Endothelial cell of umbilical vein (primary cell): ENCODE measurements at regions not wholly inside any gene's neighbourhood (a gene's known extent, or its start where the extent isn't known, plus 50 kb on each side); places are given as distances from the start of the nearest gene placed in this dataset.

ENCODE experiments used
- BruUV-seq: library from RNA; stranded (reverse); fragments of 400-500 nt; replicated peaks from 2 replicates; lab custom pipeline; 2021; lab: Mats Ljungman, UMichigan
- CTCF ChIA-PET: fragments of 300-600, 350-600 bp; sonication (Branson Sonifier 250); formaldehyde crosslinking; loops from one replicate; lab custom pipeline; 2021; ENCODE audit warnings: antibody characterized with exemption, inconsistent platforms; lab: Charles Lee
- POLR2A ChIA-PET: fragments of 300-600, 350-600 bp; sonication (Branson Sonifier 250); formaldehyde crosslinking; loops from one replicate; lab custom pipeline; 2021; ENCODE audit warnings: antibody characterized with exemption, inconsistent platforms; lab: Charles Lee
- DNase-seq: peaks from one replicate; pipeline ENCODE4 v3.0.0-alpha.2; 2011; ENCODE audit warnings: low read depth, low spot score
- FAIRE-seq: peaks from 2 replicates; lab custom pipeline; 2011; peaks lifted over from hg19 to GRCh38; lab: Jason Lieb, UNC
- H2AFZ ChIP-seq: 2 replicates; pipeline ENCODE4 v1.6.0; 2012; ENCODE audit warnings: low read depth, low read length, control low read depth, inconsistent platforms
- H3K27ac ChIP-seq: 2 replicates; pipeline ENCODE4 v1.5.1; 2011; ENCODE audit warnings: low read depth, mild to moderate bottlenecking, control low read depth, low read length, moderate library complexity; ENCODE audit not compliant: insufficient read depth
- H3K27me3 ChIP-seq, 2 experiments: 2 replicates each; pipeline versions ENCODE4 v1.6.0 to v1.6.1; 2011; ENCODE audit warnings: low read length in 2 of 2, mixed read lengths in 1 of 2; ENCODE audit not compliant: control insufficient read depth in 2 of 2, insufficient read depth in 2 of 2
- H3K36me3 ChIP-seq, 2 experiments: 2 replicates in 1 of 2; 3 replicates in 1 of 2; pipeline ENCODE4 v1.5.1; 2011; ENCODE audit warnings: low read length in 2 of 2, mild to moderate bottlenecking in 1 of 2, moderate library complexity in 1 of 2; ENCODE audit not compliant: control insufficient read depth in 2 of 2, insufficient read depth in 2 of 2; ENCODE audit errors: extremely low read depth in 1 of 2
- H3K4me1 ChIP-seq: 3 replicates; pipeline ENCODE4 v1.5.1; 2011; ENCODE audit warnings: mild to moderate bottlenecking, low read length; ENCODE audit not compliant: control insufficient read depth, insufficient read depth; ENCODE audit errors: extremely low read depth
- H3K4me2 ChIP-seq: 2 replicates; pipeline ENCODE4 v1.6.1; 2011; ENCODE audit warnings: low read length, control low read depth, mixed read lengths; ENCODE audit not compliant: insufficient read depth
- H3K4me3 ChIP-seq, 3 experiments: fragments of 200-600 bp in 1 of 3; sonication (generic), shearing (Covaris generic) in 1 of 3; replicated peaks in 1 of 3; 2 replicates each; pipeline ENCODE4 v1.5.1; 2011 to 2016; ENCODE audit warnings: control low read depth in 3 of 3, low read length in 3 of 3, mild to moderate bottlenecking in 2 of 3, inconsistent platforms in 1 of 3, low read depth in 1 of 3, moderate library complexity in 1 of 3; ENCODE audit not compliant: insufficient read depth in 1 of 3
- H3K79me2 ChIP-seq: 2 replicates; pipeline ENCODE4 v1.6.0; 2012; ENCODE audit warnings: low read length, inconsistent platforms; ENCODE audit not compliant: control insufficient read depth, insufficient read depth
- H3K9ac ChIP-seq: replicated peaks from 2 replicates; pipeline ENCODE3; 2011; ENCODE audit warnings: low read length, control low read depth; ENCODE audit not compliant: insufficient read depth; ENCODE audit errors: extremely low read depth
- H3K9me1 ChIP-seq: replicated peaks from 3 replicates; pipeline ENCODE4 v1.6.0; 2011; ENCODE audit warnings: mild to moderate bottlenecking, low read length; ENCODE audit not compliant: control insufficient read depth, insufficient read depth; ENCODE audit errors: extremely low read depth
- H3K9me3 ChIP-seq: replicated peaks from 2 replicates; pipeline ENCODE4 v1.5.1; 2012; ENCODE audit warnings: low read length, inconsistent platforms; ENCODE audit not compliant: control insufficient read depth, insufficient read depth
- H4K20me1 ChIP-seq: replicated peaks from 2 replicates; pipeline ENCODE3; 2011; ENCODE audit warnings: mild to moderate bottlenecking, low read length; ENCODE audit not compliant: control insufficient read depth, insufficient read depth; ENCODE audit errors: extremely low read depth
- EZH2 ChIP-seq: IDR thresholded peaks from 2 replicates; pipeline ENCODE4 v1.6.1; 2012; ENCODE audit warnings: borderline replicate concordance, low read depth, mild to moderate bottlenecking, moderate library complexity, low read length, inconsistent platforms; ENCODE audit not compliant: severe bottlenecking
- GATA2 ChIP-seq: IDR thresholded peaks from 2 replicates; pipeline ENCODE4 v1.7.0; 2011; ENCODE audit warnings: low read depth, mild to moderate bottlenecking, moderate library complexity, mixed read lengths, low read length; ENCODE audit not compliant: insufficient read length, insufficient read depth
- JUN ChIP-seq: IDR thresholded peaks from 2 replicates; pipeline ENCODE4 v1.6.1; 2011; ENCODE audit warnings: borderline replicate concordance, low read depth; ENCODE audit not compliant: insufficient read length, insufficient read depth
- MAX ChIP-seq: IDR thresholded peaks from 2 replicates; pipeline ENCODE4 v1.6.1; 2011; ENCODE audit not compliant: insufficient read depth, insufficient read length
- MYC ChIP-seq: IDR thresholded peaks from one replicate; pipeline ENCODE4 v1.6.1; 2011; ENCODE audit warnings: mild to moderate bottlenecking, low read depth, low read length
- POLR2A ChIP-seq: IDR thresholded peaks from 2 replicates; pipeline ENCODE4 v1.6.1; 2012; ENCODE audit warnings: low read depth, mild to moderate bottlenecking, control low read depth, low read length
- POLR2AphosphoS5 ChIP-seq: IDR thresholded peaks from 2 replicates; pipeline ENCODE4 v1.6.1; 2012; ENCODE audit warnings: low read depth, mild to moderate bottlenecking, control low read depth, low read length, moderate library complexity; ENCODE audit not compliant: insufficient read depth
- dilution Hi-C: fragments of 300-500 bp; cut with MboI; formaldehyde crosslinking; loops from one replicate; pipeline ENCODE4 v1.15.0; 2019; ENCODE audit warnings: low sequenced_read_pairs; ENCODE audit not compliant: extremely low pct_ligation_motif_present
- intact Hi-C: fragments of 100-400 bp; cut with micrococcal nuclease; formaldehyde crosslinking; loops from one replicate; pipeline ENCODE4 v1.10.0; 2022
- TF ChIP-seq, protein P1 (sequence below), 2 donors: IDR thresholded peaks; 1 replicate in 1 of 2; 2 replicates in 1 of 2; pipeline ENCODE4 v1.5.1; 2011; ENCODE audit warnings: low read length in 2 of 2, mild to moderate bottlenecking in 2 of 2, moderate library complexity in 2 of 2, control low read depth in 1 of 2, inconsistent platforms in 1 of 2, low read depth in 1 of 2; ENCODE audit not compliant: insufficient read depth in 1 of 2; ENCODE audit errors: extremely low read depth in 1 of 2

DNA sequence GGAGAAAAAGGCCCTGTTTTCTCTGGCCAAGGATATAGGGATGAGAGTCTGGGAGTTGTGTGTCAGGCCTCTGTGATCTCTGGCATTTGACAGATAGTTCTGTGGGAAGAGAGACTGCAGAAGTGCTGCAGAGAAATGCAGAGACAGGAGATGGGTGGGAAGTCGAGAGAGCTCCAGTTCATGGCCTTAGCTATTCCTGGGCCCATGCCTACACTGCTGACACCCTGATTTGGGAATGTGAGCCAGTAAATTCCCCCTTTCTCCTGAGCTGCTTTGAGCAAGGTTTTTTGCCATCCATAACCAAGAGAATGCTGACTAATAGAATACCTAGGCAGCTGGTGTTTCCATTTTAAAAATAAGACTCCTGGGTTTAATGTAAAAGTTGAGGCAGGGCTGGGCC, 59.3 kb downstream of the EBLN2 start:
- dilution Hi-C loops (no loop called here), intact Hi-C loops (no loop called here)
- Histone ChIP-seq H3K9me1 (no peaks in the 10 kb centered on the region), H3K9me3 (no peaks in the 10 kb centered on the region), H3K4me1 (no peaks in the 10 kb centered on the region), H3K36me3 (no peaks in the 10 kb centered on the region), H2AFZ (no peak overlapping the region), H3K27ac (no peak overlapping the region), H3K79me2 (no peaks in the 10 kb centered on the region), H3K9ac (no peak overlapping the region), H4K20me1 (no peaks in the 10 kb centered on the region), H3K27me3 (no peaks in the 10 kb centered on the region), H3K4me2 (no peak overlapping the region), H3K4me3 (no peak overlapping the region)
- FAIRE-seq, result no peak
- no TSS peak for BruUV-seq
- DNase-seq, result no peak
- ChIA-PET CTCF (no interaction called here), POLR2A (no interaction called here)
- TF ChIP-seq MAX (no peak), POLR2A (no peak), JUN (no peak), GATA2 (no peak), POLR2AphosphoS5 (no peak), EZH2 (no peak), MYC (no peak)
- TF ChIP-seq, protein P1, sequence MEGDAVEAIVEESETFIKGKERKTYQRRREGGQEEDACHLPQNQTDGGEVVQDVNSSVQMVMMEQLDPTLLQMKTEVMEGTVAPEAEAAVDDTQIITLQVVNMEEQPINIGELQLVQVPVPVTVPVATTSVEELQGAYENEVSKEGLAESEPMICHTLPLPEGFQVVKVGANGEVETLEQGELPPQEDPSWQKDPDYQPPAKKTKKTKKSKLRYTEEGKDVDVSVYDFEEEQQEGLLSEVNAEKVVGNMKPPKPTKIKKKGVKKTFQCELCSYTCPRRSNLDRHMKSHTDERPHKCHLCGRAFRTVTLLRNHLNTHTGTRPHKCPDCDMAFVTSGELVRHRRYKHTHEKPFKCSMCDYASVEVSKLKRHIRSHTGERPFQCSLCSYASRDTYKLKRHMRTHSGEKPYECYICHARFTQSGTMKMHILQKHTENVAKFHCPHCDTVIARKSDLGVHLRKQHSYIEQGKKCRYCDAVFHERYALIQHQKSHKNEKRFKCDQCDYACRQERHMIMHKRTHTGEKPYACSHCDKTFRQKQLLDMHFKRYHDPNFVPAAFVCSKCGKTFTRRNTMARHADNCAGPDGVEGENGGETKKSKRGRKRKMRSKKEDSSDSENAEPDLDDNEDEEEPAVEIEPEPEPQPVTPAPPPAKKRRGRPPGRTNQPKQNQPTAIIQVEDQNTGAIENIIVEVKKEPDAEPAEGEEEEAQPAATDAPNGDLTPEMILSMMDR (IDR thresholded peaks at IDR 0.05; ENCODE audit: extremely low read depth in 1 of 2, insufficient read depth in 1 of 2, low read depth in 1 of 2, low read length in 2 of 2), result no peak
